Uterus (tissue), 3 donors: ENCODE measurements at regions not wholly inside any gene's neighbourhood (a gene's known extent, or its start where the extent isn't known, plus 50 kb on each side); places are given as distances from the start of the nearest gene placed in this dataset.

Experiments used
- DNase-seq, 2 donors: peaks; one replicate each; pipeline ENCODE4 v3.0.0-alpha.2; 2019 to 2020
- H3K27ac ChIP-seq, 2 donors: fragments of 200-600 bp; sonication (generic); 1 replicate in 1 of 2; 2 replicates in 1 of 2; pipeline ENCODE4 v1.5.1; 2016 to 2018
- H3K27me3 ChIP-seq, 2 donors: fragments of 200-600 bp; sonication (generic); one replicate each; pipeline ENCODE4 v1.5.1; 2018 to 2019; ENCODE audit warnings: control low read depth in 1 of 2
- H3K36me3 ChIP-seq, 2 donors: fragments of 200-600 bp; sonication (generic); one replicate each; pipeline ENCODE4 v1.5.1; 2019; ENCODE audit warnings: control low read depth in 1 of 2
- H3K4me1 ChIP-seq, 2 donors: fragments of 200-600 bp; sonication (generic); one replicate each; pipeline ENCODE4 v1.5.1; 2018 to 2019; ENCODE audit warnings: control low read depth in 1 of 2
- H3K4me3 ChIP-seq, 2 donors: fragments of 200-600 bp; sonication (generic); 1 replicate in 1 of 2; 2 replicates in 1 of 2; pipeline ENCODE4 v1.5.1; 2018 to 2019; ENCODE audit warnings: mild to moderate bottlenecking in 1 of 2
- H3K9me3 ChIP-seq, 2 donors: fragments of 200-600 bp; sonication (generic); one replicate each; pipeline ENCODE4 v1.5.1; 2019; ENCODE audit warnings: control low read depth in 1 of 2
- POLR2A ChIP-seq, 2 donors: fragments of 450-650 bp; IDR thresholded peaks; one replicate each; pipeline ENCODE4 v1.6.1; 2016; ENCODE audit warnings: antibody characterized with exemption in 2 of 2, mild to moderate bottlenecking in 1 of 2, moderate library complexity in 1 of 2
- intact Hi-C: fragments of 100-400 bp; cut with DNase I; formaldehyde crosslinking; loops from one replicate; pipeline ENCODE4 v1.15.1; 2023; ENCODE audit warnings: low total_unique reads
- TF ChIP-seq, protein P1 (sequence below), 4 experiments: fragments of 200-600 bp in 2 of 4; fragments of 450-650 bp in 2 of 4; sonication (generic) in 2 of 4; IDR thresholded peaks; one replicate each; pipeline ENCODE4 v1.5.1; 2016 to 2019; ENCODE audit warnings: antibody characterized with exemption in 4 of 4, mild to moderate bottlenecking in 2 of 4, moderate library complexity in 1 of 4
- donor health status: DM: yes; HTN: yes; CAD: no.

DNA sequence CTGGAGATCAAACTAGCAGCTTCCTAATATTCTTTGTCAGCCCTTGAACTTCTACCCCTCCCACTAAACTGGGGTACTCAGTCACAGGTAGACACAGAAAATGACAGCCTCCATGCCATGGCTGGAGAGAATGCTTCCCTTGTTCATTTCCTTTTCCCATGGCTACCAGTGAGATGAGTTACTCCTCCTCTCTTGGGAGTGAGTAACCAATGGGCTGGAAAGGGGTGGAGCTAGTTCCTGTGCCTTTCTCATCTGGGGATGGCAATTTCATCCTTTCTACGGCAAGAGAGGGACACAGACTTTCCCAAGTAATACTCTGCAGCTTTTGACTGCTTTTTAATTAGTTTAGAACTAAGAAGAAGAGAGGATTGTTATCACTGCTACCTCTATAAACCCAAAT is 1045.6 kb upstream of the WWC1 start:
- H3K4me1 ChIP-seq = no peaks in the 10 kb centered on the region
- H3K27me3 ChIP-seq = no peaks in the 10 kb centered on the region
- TF ChIP-seq, protein P1, sequence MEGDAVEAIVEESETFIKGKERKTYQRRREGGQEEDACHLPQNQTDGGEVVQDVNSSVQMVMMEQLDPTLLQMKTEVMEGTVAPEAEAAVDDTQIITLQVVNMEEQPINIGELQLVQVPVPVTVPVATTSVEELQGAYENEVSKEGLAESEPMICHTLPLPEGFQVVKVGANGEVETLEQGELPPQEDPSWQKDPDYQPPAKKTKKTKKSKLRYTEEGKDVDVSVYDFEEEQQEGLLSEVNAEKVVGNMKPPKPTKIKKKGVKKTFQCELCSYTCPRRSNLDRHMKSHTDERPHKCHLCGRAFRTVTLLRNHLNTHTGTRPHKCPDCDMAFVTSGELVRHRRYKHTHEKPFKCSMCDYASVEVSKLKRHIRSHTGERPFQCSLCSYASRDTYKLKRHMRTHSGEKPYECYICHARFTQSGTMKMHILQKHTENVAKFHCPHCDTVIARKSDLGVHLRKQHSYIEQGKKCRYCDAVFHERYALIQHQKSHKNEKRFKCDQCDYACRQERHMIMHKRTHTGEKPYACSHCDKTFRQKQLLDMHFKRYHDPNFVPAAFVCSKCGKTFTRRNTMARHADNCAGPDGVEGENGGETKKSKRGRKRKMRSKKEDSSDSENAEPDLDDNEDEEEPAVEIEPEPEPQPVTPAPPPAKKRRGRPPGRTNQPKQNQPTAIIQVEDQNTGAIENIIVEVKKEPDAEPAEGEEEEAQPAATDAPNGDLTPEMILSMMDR (IDR thresholded peaks at IDR 0.05) = no peak
- TF ChIP-seq POLR2A (IDR thresholded peaks at IDR 0.05) = no peak
- no peak overlapping the region for H3K27ac ChIP-seq
- H3K36me3 ChIP-seq = no peaks in the 10 kb centered on the region
- intact Hi-C loops = no loop called here
- no peak overlapping the region for H3K4me3 ChIP-seq
- no peaks in the 10 kb centered on the region for H3K9me3 ChIP-seq
- DNase-seq = no peak

DNA sequence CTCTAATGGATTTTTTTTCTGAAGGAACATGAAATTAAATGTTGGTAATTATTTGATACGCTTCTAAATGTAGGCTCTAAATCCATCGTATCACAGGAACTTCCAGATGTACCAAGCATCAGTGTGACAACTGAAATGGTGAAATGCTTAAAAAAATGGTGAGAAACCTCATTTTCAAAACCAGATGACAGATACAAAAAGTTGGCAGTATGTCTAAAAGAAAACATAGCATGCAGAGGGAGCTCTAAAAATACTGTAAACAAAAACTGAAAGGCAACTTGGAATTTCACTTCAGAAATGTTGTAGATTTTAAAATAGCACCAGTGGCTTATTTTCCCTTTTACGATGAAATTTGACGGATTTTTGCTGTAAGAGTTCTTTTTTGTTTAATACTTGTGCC is 1043.6 kb upstream of the WWC1 start:
- DNase-seq = no peak
- Histone ChIP-seq H3K9me3 (no peaks in the 10 kb centered on the region), H3K4me3 (no peak overlapping the region), H3K4me1 (no peaks in the 10 kb centered on the region), H3K27me3 (no peaks in the 10 kb centered on the region), H3K36me3 (no peaks in the 10 kb centered on the region), H3K27ac (no peak overlapping the region)
- intact Hi-C loops = no loop called here
- TF ChIP-seq, protein P1 (IDR thresholded peaks at IDR 0.05) = no peak
- no peak for TF ChIP-seq POLR2A (IDR thresholded peaks at IDR 0.05)

DNA sequence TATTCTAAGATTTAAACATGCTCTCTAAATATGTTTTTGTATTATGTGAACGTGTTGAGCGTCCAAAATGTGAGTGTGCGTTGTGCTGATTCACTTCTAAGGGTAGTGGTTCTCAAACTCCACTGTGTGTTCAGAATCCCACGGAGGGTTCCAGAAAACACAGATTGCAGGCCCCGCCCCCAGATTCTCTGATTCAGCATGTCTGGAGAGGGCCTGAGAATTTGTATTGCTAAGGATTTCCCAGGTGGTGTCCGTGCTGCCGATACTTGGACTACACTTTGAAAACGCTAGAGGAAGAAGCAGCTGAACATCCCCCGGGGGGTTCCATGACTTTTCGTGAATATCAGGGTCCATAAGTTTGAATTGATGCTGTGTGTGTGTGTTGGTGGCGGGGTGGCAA is 1043.2 kb upstream of the WWC1 start:
- intact Hi-C loops = no loop called here
- Histone ChIP-seq H3K27ac (no peak overlapping the region), H3K36me3 (no peaks in the 10 kb centered on the region), H3K9me3 (no peaks in the 10 kb centered on the region), H3K4me3 (no peak overlapping the region), H3K27me3 (no peaks in the 10 kb centered on the region), H3K4me1 (no peaks in the 10 kb centered on the region)
- DNase-seq = no peak
- TF ChIP-seq, protein P1 (IDR thresholded peaks at IDR 0.05) = no peak
- no peak for TF ChIP-seq POLR2A (IDR thresholded peaks at IDR 0.05)

DNA sequence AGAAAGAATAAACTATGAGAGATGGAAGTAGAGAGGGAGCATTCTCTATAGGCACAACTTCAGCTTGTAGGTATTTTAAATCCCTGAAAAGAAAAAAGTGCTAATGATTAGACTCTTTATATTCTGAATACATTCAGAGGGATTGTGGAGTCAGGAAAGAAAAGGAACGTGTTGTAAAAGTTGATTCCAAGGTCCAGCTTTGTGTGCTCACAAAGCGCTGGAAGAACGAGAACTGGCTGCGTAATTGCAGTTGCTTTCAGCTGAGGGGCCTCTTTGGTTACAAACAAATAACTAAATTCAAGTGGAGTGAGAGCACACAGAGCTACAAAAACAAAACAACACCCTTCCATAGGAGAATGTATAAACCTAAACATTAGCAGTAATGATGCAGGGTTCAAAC is 1040.4 kb upstream of the WWC1 start:
- intact Hi-C loops = no loop called here
- no peak overlapping the region for H3K4me3 ChIP-seq
- no peak for DNase-seq
- H3K36me3 ChIP-seq = no peaks in the 10 kb centered on the region
- no peaks in the 10 kb centered on the region for H3K27me3 ChIP-seq
- H3K9me3 ChIP-seq = no peaks in the 10 kb centered on the region
- no peak for TF ChIP-seq POLR2A (IDR thresholded peaks at IDR 0.05)
- TF ChIP-seq, protein P1 (IDR thresholded peaks at IDR 0.05) = no peak
- no peaks in the 10 kb centered on the region for H3K4me1 ChIP-seq
- H3K27ac ChIP-seq = no peak overlapping the region

DNA sequence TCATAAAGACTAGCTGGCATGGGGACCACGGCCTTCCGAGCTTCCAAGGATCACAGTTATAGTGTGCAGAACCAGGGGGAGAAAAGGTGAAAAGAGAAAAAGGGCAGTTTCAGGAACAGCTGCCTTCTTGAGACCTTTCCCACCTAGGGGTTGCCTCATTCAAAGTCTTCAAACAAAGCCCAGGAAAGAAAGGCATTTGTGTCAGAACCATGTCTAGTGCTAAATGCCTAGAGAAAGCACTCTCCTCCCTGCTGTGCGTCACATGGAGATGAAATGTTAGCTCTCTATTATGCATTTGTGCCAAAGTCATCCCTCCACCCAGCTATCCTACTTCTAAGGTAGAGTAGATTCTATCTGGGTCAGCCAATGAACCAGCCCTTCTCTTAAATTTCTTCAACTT is 1037.3 kb upstream of the WWC1 start:
- no peaks in the 10 kb centered on the region for H3K27me3 ChIP-seq
- no peaks in the 10 kb centered on the region for H3K9me3 ChIP-seq
- no peak overlapping the region for H3K4me3 ChIP-seq
- no peak overlapping the region for H3K27ac ChIP-seq
- H3K4me1 ChIP-seq = no peaks in the 10 kb centered on the region
- no peak for TF ChIP-seq POLR2A (IDR thresholded peaks at IDR 0.05)
- TF ChIP-seq, protein P1 (IDR thresholded peaks at IDR 0.05) = no peak
- intact Hi-C loops = no loop called here
- no peaks in the 10 kb centered on the region for H3K36me3 ChIP-seq
- no peak for DNase-seq
